ENCODE measurements at regions not wholly inside any gene's neighbourhood (a gene's known extent, or its start where the extent isn't known, plus 50 kb on each side); places are given as distances from the start of the nearest gene placed in this dataset.
A peak's percentile ranks its signal among the peaks of the same experiment; 100 is the strongest.

- DNase-seq (ENCODE audit: extremely low read depth in 1 of 2, low read depth in 1 of 2): no peak
Observed at GRCh38 chr2:128622955-128623620, 304.4 kb upstream of the HS6ST1 start.

GRCh38 chr2:128623776-128624761 is 305.4 kb upstream of the HS6ST1 start:
- DNase-seq (ENCODE audit: extremely low read depth in 1 of 2, low read depth in 1 of 2): peak in 1 of 2 donors; percentile 34

GRCh38 chr2:128624956-128625355 is 306.3 kb upstream of the HS6ST1 start:
- DNase-seq (ENCODE audit: extremely low read depth in 1 of 2, low read depth in 1 of 2): no peak

- no peak for DNase-seq (ENCODE audit: extremely low read depth in 1 of 2, low read depth in 1 of 2)
Observed at GRCh38 chr2:128625421-128625820, 306.8 kb upstream of the HS6ST1 start.

- no peak for DNase-seq (ENCODE audit: extremely low read depth in 1 of 2, low read depth in 1 of 2)
Observed at GRCh38 chr2:128625963-128626759, 307.5 kb upstream of the HS6ST1 start.

- DNase-seq (ENCODE audit: extremely low read depth in 1 of 2, low read depth in 1 of 2): no peak
Observed at GRCh38 chr2:128626760-128627511, 308.3 kb upstream of the HS6ST1 start.

- DNase-seq (ENCODE audit: extremely low read depth in 1 of 2, low read depth in 1 of 2): no peak
Observed at GRCh38 chr2:128628206-128628605, 309.5 kb upstream of the HS6ST1 start.

- no peak for DNase-seq (ENCODE audit: extremely low read depth in 1 of 2, low read depth in 1 of 2)
Observed at GRCh38 chr2:128628996-128629395, 310.3 kb upstream of the HS6ST1 start.

- no peak for DNase-seq (ENCODE audit: extremely low read depth in 1 of 2, low read depth in 1 of 2)
Observed at GRCh38 chr2:128630974-128631697, 312.5 kb upstream of the HS6ST1 start.

GRCh38 chr2:128631698-128632500 is 313.2 kb upstream of the HS6ST1 start:
- no peak for DNase-seq (ENCODE audit: extremely low read depth in 1 of 2, low read depth in 1 of 2)

- DNase-seq (ENCODE audit: extremely low read depth in 1 of 2, low read depth in 1 of 2): no peak
Observed at GRCh38 chr2:128632501-128632800, 313.8 kb upstream of the HS6ST1 start.

- DNase-seq (ENCODE audit: extremely low read depth in 1 of 2, low read depth in 1 of 2): no peak
Observed at GRCh38 chr2:128633501-128633900, 314.8 kb upstream of the HS6ST1 start.

GRCh38 chr2:128635361-128635900 is 316.8 kb upstream of the HS6ST1 start:
- no peak for DNase-seq (ENCODE audit: extremely low read depth in 1 of 2, low read depth in 1 of 2)

- DNase-seq (ENCODE audit: extremely low read depth in 1 of 2, low read depth in 1 of 2): no peak
Observed at GRCh38 chr2:128636802-128637147, 318.1 kb upstream of the HS6ST1 start.

- DNase-seq (ENCODE audit: extremely low read depth in 1 of 2, low read depth in 1 of 2): no peak
Observed at GRCh38 chr2:128637481-128638155, 318.9 kb upstream of the HS6ST1 start.

GRCh38 chr2:128638341-128639119 is 319.9 kb upstream of the HS6ST1 start:
- no peak for DNase-seq (ENCODE audit: extremely low read depth in 1 of 2, low read depth in 1 of 2)

- DNase-seq (ENCODE audit: extremely low read depth in 1 of 2, low read depth in 1 of 2): no peak
Observed at GRCh38 chr2:128639120-128639477, 320.4 kb upstream of the HS6ST1 start.

- no peak for DNase-seq (ENCODE audit: extremely low read depth in 1 of 2, low read depth in 1 of 2)
Observed at GRCh38 chr2:128639693-128640092, 321.0 kb upstream of the HS6ST1 start.

All from stimulated activated CD8-positive, alpha-beta memory T cell treated with anti-CD3 and anti-CD28 coated beads, Interleukin-7, amount 100 ng/mL, for 48 hours (primary cell).